Gastroesophageal sphincter (tissue), 3 donors: ENCODE measurements at regions not wholly inside any gene's neighbourhood (a gene's known extent, or its start where the extent isn't known, plus 50 kb on each side); places are given as distances from the start of the nearest gene placed in this dataset.

ENCODE experiments used
- CTCF ChIP-seq, 4 experiments: fragments of 200-600 bp in 2 of 4; fragments of 450-650 bp in 2 of 4; sonication (generic) in 1 of 4; IDR thresholded peaks; one replicate each; pipeline ENCODE4 v1.5.1; 2017 to 2019; ENCODE audit warnings: antibody characterized with exemption in 4 of 4, mild to moderate bottlenecking in 2 of 4, moderate library complexity in 2 of 4
- EP300 ChIP-seq: sonication (generic); formaldehyde crosslinking; IDR thresholded peaks from one replicate; pipeline ENCODE4 v1.6.1; 2017; ENCODE audit warnings: antibody characterized with exemption, mild to moderate bottlenecking
- POLR2A ChIP-seq, 2 donors: fragments of 450-650 bp; IDR thresholded peaks; one replicate each; pipeline ENCODE4 v1.6.1; 2017; ENCODE audit warnings: antibody characterized with exemption in 2 of 2, mild to moderate bottlenecking in 2 of 2, moderate library complexity in 1 of 2
- POLR2AphosphoS5 ChIP-seq: sonication (generic); formaldehyde crosslinking; IDR thresholded peaks from one replicate; pipeline ENCODE4 v1.6.1; 2017; ENCODE audit warnings: antibody characterized with exemption

GRCh38 chr11:97973352-97973857 lies 1047.3 kb upstream of the CNTN5 start:
- TF ChIP-seq CTCF (IDR thresholded peaks at IDR 0.05) (no peak), POLR2AphosphoS5 (no peak), POLR2A (IDR thresholded peaks at IDR 0.05) (no peak), EP300 (no peak)
